ENCODE measurements at regions not wholly inside any gene's neighbourhood (a gene's known extent, or its start where the extent isn't known, plus 50 kb on each side); places are given as distances from the start of the nearest gene placed in this dataset.

DNA sequence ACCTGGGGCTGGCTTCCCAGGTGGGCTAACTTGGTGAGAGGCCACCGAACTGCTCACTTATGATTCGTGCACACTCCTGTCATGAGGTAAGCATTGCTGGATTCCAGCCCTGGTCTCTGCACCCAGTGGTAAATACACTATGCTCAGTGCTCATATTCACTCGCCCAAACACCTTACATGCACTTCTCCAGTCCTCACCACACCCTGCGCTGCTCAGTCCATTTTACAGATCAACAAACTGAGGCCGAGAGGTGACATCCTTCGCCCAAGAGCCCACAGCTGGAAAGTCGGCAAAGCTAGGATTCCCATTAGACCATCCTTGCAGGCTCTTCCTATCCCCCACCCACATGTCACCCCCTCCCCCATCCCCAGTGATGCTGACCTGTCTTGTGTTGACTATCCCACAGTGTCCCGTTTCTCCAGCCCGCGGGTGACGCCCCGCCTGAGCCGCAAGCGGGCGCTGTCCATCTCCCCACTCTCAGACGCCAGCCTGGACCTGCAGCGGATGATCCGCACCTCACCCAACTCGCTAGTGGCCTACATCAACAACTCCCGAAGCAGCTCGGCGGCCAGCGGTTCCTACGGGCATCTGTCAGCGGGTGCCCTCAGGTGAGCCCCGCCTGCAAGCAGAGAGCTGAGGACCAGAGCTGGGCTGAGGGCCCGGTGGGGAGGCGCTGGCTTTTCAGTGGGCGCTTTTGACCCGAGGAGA, 232.8 kb downstream of the GLI2 start:
- H3K27me3 ChIP-seq (replicated peaks in 1 of 2; ENCODE audit: control insufficient read depth in 2 of 2, insufficient read depth in 2 of 2, low read length in 1 of 2): no peaks in the 10 kb centered on the region; a peak in 1 of 4 replicates
- no peak for TF ChIP-seq SMAD5 (IDR thresholded peaks at IDR 0.05; ENCODE audit: low read depth)
- no peak overlapping the region for H2AFZ ChIP-seq (ENCODE audit: control insufficient read depth, low read depth, low read length)
- no peak overlapping the region for H3K9ac ChIP-seq (ENCODE audit: control insufficient read depth, insufficient read depth, low read length)
- no peaks in the 10 kb centered on the region for H3K79me2 ChIP-seq (ENCODE audit: control insufficient read depth, insufficient read depth, low read length)
- WGBS (ENCODE audit: insufficient coverage, insufficient replicate concordance, low lambda C conversion rate, missing lambda C conversion rate): 60% methylated on average over 26 of the region's 30 CpGs
- in situ Hi-C loops (cut with MboI) (loop anchor here (5.0 kb wide), 1 partner anchor 51 kb away; no protein-coding TSS in a partner anchor), intact Hi-C loops (cut with micrococcal nuclease; ENCODE audit: unreplicated experiment) (no loop called here)
- FAIRE-seq (no peak), DNase-seq (ENCODE audit: low read depth, low spot score) (no peak), ATAC-seq (no peak)
- H3K36me3 ChIP-seq (ENCODE audit: control insufficient read depth in 2 of 2, insufficient read depth in 2 of 2, low read length in 1 of 2): no peaks in the 10 kb centered on the region
- no peaks in the 10 kb centered on the region for H3K4me1 ChIP-seq (ENCODE audit: control insufficient read depth, insufficient read depth, low read length)
- no peaks in the 10 kb centered on the region for H3K9me3 ChIP-seq (replicated peaks; ENCODE audit: control insufficient read depth, insufficient read depth, low read length)
- no peak overlapping the region for H3K4me2 ChIP-seq (ENCODE audit: control insufficient read depth, insufficient read depth)
- SMC1A ChIA-PET (ENCODE audit: uncharacterized antibody, unreplicated experiment): no interaction called here
- CTCF ChIA-PET: no interaction called here
- no peaks in the 10 kb centered on the region for H4K20me1 ChIP-seq (ENCODE audit: control insufficient read depth, insufficient read depth)
- H3K4me3 ChIP-seq: no peak overlapping the region
- H3K27ac ChIP-seq (ENCODE audit: control insufficient read depth, insufficient read depth): no peak overlapping the region
- POLR2A ChIA-PET: no interaction called here
- no TSS peak for BruUV-seq (replicated peaks)
- RAD21 ChIA-PET (ENCODE audit: unreplicated experiment): no interaction called here

DNA sequence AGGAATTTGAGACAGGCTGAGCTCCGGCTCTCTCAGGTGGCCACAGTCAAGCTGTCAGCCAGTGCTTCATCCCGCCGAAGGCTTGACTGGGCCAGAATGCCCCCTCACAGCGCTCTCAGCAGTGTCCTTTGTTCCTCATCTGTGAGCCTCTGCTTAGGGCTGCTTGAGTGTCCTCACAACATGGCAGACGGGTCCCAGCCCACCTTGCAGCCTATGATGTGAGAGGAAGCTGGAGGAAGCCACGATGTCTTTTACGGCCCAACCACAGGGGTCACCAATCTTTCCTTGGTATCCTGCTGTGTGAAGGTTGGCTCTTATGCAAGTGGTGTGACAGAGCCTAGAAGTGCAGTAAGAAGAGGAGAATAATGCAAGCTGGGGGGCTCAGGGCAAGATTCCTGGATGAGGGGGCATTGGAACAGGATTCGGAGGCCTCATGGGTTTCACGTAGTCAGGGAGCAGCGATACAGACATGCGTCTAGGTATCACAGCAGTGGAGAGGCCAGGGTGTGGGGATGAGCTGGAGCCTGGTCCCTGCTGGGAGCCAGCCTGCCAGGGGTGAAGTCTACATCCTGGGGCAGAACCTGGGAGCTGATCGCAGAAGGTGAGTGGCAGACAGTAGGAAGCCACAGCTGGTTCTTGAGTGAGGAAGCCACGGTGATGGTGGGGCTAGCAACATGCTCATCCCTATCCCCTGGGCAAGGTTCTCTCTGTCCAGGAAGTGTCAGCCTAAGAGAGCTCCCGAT, 234.1 kb downstream of the GLI2 start:
- BruUV-seq (replicated peaks): no TSS peak
- CTCF ChIA-PET: no interaction called here
- no peak for ATAC-seq

More for the DNA sequence above, 234.1 kb downstream of the GLI2 start:
- Histone ChIP-seq H3K9ac (ENCODE audit: control insufficient read depth, insufficient read depth, low read length) (no peak overlapping the region), H3K4me3 (no peak overlapping the region), H3K9me3 (replicated peaks; ENCODE audit: control insufficient read depth, insufficient read depth, low read length) (no peaks in the 10 kb centered on the region), H3K4me1 (ENCODE audit: control insufficient read depth, insufficient read depth, low read length) (no peaks in the 10 kb centered on the region), H2AFZ (ENCODE audit: control insufficient read depth, low read depth, low read length) (no peak overlapping the region), H3K79me2 (ENCODE audit: control insufficient read depth, insufficient read depth, low read length) (no peaks in the 10 kb centered on the region), H3K27ac (ENCODE audit: control insufficient read depth, insufficient read depth) (no peak overlapping the region), H3K36me3 (ENCODE audit: control insufficient read depth in 2 of 2, insufficient read depth in 2 of 2, low read length in 1 of 2) (no peaks in the 10 kb centered on the region), H3K4me2 (ENCODE audit: control insufficient read depth, insufficient read depth) (no peak overlapping the region), H4K20me1 (ENCODE audit: control insufficient read depth, insufficient read depth) (no peaks in the 10 kb centered on the region), H3K27me3 (replicated peaks in 1 of 2; ENCODE audit: control insufficient read depth in 2 of 2, insufficient read depth in 2 of 2, low read length in 1 of 2) (no peaks in the 10 kb centered on the region; a peak in 1 of 4 replicates)
- in situ Hi-C loops (cut with MboI) (loop anchor here (5.0 kb wide), 1 partner anchor 52 kb away; no protein-coding TSS in a partner anchor), intact Hi-C loops (cut with micrococcal nuclease; ENCODE audit: unreplicated experiment) (no loop called here)
- ChIA-PET RAD21 (ENCODE audit: unreplicated experiment) (no interaction called here), SMC1A (ENCODE audit: uncharacterized antibody, unreplicated experiment) (no interaction called here), POLR2A (no interaction called here)
- FAIRE-seq (no peak), DNase-seq (ENCODE audit: low read depth, low spot score) (no peak)
- 37% methylated on average over 14 of the region's 14 CpGs for WGBS (ENCODE audit: insufficient coverage, insufficient replicate concordance, low lambda C conversion rate, missing lambda C conversion rate)
- TF ChIP-seq, protein P1, sequence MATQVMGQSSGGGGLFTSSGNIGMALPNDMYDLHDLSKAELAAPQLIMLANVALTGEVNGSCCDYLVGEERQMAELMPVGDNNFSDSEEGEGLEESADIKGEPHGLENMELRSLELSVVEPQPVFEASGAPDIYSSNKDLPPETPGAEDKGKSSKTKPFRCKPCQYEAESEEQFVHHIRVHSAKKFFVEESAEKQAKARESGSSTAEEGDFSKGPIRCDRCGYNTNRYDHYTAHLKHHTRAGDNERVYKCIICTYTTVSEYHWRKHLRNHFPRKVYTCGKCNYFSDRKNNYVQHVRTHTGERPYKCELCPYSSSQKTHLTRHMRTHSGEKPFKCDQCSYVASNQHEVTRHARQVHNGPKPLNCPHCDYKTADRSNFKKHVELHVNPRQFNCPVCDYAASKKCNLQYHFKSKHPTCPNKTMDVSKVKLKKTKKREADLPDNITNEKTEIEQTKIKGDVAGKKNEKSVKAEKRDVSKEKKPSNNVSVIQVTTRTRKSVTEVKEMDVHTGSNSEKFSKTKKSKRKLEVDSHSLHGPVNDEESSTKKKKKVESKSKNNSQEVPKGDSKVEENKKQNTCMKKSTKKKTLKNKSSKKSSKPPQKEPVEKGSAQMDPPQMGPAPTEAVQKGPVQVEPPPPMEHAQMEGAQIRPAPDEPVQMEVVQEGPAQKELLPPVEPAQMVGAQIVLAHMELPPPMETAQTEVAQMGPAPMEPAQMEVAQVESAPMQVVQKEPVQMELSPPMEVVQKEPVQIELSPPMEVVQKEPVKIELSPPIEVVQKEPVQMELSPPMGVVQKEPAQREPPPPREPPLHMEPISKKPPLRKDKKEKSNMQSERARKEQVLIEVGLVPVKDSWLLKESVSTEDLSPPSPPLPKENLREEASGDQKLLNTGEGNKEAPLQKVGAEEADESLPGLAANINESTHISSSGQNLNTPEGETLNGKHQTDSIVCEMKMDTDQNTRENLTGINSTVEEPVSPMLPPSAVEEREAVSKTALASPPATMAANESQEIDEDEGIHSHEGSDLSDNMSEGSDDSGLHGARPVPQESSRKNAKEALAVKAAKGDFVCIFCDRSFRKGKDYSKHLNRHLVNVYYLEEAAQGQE (IDR thresholded peaks at IDR 0.05; ENCODE audit: low read depth, low read length): no peak
- TF ChIP-seq RELB (IDR thresholded peaks at IDR 0.05; ENCODE audit: low read depth): no peak
